NCI-H345 treated with DMSO at 0.1 percent for 48 hours (cell line): ENCODE measurements at regions not wholly inside any gene's neighbourhood (a gene's known extent, or its start where the extent isn't known, plus 50 kb on each side); places are given as distances from the start of the nearest gene placed in this dataset.

Experiments
- DNase-seq: peaks from one replicate; lab custom pipeline; 2025; ENCODE audit not compliant: unreplicated experiment; lab: John Stamatoyannopoulos, UW

DNA sequence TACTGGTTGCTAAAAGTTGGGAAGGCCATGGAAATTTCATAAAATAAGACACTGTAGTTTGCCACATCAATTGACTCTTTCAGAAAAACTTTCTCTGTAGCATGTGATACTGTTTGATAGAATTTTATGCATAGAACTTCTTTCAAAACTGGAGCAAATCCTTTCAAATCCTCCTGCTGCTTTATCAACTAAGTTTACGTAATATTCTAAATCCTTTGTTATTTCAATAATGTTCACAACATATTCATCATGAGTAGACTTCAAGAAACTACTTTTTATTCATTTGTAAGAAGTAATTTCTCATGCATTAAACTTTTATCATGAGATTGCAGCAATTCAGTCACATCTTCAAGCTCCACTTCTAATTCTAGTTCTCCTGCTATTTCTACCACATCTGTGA, 199.3 kb downstream of the PCDH18 start:
- no peak for DNase-seq

DNA sequence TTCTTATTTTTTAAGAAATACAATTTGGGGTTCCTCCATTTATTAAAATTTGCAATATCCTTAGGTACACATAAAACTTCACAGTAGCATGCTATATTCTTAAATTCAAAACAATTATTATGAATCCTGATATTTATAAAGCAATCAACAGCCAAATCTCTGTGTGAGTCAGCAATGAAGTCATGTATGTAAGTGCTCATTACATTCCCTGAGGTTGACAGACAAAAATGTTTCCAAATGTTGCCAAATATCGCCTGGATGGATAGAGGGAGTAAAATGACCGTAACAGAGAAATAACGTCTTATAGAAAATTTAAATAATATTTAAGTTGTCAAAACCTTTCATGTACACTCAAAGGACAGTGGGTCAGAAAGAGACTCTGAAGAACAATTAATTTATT, 220.0 kb downstream of the PCDH18 start:
- DNase-seq = no peak

DNA sequence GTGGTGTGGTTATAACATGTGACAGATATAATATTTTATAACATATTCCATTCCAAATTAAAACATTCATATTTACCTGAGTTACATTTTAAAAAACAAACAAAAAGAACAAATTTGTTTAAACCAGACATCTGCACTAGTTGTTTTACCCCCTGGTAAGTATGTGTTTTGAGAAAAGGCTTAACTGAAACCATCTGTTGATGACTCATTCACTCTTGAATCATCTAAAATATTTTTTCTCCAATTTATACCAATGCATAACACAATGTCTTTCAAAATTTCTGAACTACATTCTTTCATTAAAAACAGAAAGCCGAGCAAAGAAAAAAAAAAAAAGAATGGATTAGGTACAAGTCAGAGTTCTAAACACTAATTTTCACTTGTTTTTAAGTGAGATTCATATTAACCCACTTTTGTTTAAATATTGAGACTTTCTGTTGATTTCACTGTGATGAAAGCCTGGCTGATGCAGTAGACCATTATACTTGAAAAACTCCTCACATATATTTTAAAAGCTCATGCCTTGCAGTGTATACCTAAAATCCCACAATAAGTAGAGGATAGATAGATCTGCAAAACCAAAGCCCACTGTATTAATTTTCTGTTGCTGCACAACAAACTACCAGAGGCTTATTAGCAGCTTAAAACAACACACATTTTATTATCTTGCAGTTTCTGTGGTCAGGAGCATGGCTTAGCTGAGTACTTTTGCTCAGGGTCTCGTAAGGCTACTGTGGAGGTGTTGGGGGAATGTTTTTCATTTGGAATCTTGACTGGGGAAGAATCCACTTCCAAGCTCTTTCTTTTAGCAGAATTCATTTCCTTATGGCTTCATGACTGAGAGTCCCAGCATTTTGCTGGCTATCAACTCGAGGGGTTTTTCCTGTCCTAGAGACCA, 221.5 kb downstream of the PCDH18 start:
- no peak for DNase-seq

DNA sequence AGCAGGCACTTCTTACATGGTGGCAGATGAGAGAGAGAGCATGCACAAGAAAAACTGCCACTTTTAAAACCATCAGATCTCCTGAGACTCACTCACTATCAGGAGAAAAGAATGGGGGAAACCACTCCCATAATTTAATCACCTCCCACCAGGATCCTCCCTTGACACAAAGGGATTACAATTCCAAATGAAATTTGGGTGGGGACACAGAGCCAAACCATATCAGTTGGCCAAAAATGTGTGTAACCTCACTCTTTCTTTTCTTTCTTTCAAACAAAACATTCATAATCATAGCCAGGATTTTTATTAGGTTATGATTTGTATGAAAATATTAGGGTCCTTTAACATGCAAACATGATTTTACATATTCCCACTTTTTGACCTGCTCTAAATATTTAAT, 222.1 kb downstream of the PCDH18 start:
- DNase-seq = no peak

DNA sequence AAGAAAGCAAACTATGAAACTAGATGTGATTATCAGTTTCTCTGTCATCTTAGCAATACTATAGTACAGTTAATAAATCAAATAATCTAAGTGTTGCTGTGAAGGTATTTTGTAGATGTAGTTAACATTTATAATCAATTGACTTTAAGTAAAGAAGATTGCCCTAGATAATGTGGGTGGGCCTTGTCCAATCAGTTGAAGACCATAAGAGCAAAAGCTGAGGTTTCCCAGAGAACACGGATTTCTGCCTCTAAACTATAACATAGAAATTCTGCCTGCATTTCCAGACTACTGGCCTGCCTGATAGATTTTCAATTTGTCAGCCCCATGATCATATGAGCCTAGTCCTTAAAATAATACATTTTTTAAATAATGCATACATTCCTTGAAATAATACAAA, 222.9 kb downstream of the PCDH18 start:
- DNase-seq = no peak

DNA sequence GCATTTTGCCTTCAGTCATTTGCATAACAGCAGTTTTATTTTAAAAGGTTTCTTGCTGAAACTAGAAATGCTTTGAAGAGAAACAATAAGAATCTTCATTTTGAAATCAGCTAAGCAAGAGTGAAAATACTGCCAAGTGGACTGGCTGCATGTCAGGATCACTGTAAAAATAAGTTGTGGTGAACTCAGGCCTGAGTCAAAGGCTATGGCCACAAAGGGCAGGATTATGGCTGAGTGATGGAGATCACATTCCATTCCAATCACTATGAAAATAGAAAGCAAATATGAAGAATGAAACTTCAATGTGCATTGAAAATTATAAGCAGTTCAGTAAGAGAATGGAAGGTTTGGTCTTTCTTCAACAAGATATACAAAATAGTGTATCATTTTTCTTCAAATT, 224.5 kb downstream of the PCDH18 start:
- no peak for DNase-seq

DNA sequence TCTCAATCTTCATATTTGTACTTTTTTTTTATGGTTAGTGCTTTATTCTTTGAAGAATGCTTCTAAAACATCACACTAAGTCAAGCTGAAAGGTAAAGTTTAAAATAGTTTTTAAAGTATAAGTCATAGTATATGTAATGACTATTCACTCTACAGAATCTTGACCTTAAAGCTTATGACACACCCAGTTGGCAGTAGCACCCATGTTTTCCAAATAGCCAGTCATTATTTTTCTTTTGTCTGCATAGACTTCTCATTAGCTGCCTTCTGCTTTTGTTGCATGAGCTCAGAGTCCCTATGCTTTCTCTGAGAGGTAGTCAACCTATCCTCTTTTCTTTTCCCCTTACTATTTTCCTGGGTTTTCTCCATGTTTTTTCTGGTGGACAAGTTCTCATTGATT, 231.5 kb downstream of the PCDH18 start:
- no peak for DNase-seq

DNA sequence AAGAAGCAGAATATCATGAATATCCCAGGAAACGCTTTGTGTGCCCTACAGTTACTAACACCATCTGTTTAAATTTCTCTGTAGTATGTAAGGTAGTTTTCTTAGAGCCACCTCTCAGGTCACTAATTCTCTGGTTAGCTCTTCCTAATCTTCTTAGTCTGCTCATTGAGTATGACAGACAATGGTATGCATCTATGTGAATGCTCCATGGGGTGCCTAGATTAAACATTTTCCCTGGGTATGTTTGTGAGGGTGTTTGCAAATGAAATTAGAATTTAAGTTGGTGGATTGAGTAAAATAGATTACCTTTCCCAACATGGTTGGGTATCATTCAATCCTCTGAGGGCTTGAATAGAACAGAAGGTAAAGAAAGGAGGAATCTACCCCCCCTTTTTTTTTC, 233.0 kb downstream of the PCDH18 start:
- no peak for DNase-seq

DNA sequence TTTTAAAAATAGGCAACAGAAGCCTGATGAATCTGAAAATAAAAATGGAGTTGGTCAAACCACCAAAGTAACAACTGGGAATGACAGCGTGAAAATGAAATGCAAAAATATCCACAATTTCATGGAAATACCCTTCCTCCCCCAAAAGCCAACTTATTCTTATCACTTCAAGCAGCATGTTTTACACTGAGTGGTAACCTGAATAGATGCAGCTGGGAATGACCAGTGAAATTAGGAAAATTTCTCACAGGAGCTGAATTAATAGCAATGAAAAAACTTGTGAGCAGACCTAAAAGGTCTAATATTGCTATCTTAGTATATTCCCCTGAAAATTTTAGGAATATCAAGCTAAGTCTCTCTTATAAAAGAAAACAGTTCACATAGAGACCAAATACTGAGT, 239.0 kb downstream of the PCDH18 start:
- no peak for DNase-seq

DNA sequence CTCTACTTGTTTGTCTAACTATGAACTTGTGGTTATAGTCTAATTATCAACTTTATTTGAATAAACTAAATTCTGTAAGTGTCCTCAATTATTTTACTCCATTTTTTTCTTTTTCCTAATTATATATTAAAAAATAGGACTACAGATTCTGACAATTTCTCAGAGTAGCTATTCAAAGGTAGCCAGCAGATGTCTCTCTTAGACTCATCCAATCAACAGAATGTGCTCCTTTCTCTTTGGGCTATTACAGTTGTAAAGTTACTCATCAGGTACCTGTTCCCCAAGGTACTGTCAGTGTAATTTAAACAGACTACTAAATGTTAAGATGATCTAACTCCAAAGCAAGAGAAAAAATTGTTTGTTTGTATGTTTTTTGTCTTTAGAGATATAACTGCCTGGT, 248.6 kb downstream of the PCDH18 start:
- no peak for DNase-seq

DNA sequence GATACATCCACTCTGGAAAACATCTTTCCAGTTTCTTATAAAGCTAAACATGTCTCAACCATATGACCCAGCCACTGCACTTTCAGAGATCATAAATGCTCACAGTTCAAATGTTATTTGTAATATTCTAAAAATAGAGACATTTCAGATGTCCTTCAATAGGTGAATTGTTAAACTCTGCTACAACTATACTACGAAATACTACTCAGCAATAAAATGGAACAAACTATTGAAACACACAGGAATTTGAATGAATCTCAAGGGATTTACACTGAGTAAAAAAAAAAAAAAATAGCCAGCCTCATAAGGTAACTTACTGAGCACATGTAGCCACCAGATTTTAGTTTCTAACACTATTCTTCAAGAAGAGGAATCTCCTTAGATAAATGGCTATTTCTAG, 253.9 kb downstream of the PCDH18 start:
- DNase-seq = no peak

DNA sequence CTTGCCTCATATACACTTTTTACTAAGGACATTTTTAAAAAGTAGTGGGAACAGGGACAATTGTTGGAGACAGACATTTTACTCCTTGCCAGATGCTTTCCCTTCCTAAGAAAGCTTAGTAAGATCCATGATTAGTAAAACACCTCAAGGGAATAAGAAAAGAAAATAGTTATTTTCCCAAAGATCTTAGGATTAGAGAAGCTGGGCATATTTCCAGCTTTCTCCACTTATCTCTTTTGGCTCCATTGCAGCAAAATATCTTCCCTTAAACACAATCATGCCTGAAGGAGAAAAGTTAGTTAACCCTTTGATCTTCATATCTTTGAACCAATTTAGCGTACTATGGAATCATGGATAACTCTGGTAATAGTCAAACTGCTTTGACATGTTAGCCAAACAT, 257.9 kb downstream of the PCDH18 start:
- no peak for DNase-seq

DNA sequence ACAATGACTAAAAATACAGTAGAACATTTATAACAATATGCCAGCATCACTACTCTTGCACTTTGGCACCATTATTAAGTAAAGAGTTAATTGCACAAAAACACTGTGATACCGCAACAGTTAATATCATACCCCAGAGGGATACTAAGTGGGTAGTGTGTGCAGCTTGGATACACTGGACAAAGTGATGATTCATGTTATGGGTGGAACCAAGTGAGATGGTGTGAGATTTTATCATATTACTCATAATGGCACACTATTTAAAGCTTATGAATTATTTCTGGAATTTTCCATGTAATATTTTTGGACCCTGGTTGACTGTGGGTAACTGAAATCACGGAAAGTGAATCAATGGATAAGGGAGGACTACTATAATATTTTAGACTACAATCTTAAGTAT, 265.3 kb downstream of the PCDH18 start:
- DNase-seq = no peak

DNA sequence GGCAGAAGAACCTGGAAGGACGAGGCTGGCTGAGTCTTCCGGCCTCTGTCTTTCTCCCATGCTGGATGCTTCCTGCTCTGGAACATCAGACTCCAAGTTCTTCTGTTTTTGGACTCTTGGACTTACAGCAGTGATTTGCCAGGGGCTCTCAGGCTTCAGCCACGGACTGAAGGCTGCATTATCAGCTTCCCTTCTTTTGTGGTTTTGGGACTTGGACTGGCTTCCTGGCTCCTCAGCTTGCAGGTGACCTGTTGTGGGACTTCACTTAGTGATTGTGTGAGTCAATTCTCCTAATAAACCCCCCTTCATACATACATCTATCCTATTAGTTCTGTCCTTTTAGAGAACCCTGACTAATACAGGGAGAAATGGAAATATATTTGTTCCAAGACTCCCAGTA, 265.8 kb downstream of the PCDH18 start:
- DNase-seq = no peak

DNA sequence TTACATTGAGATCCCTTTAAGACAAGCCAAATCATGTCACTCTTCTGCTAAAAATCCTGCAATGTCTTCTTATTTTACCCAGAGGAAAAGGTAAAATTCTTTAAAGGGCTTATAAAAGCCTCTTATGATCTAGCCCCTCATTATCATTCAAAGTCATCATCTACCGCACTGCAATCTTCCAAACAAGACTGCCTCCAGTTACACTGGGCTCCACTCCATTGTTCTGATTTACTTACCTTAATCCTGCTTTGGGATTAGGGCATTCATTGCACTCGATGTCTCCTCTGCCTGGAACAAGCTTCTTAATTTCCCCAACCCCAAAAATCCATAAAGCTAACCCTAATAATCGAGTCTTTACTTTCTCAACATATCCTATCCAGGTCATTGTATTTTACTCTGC, 269.1 kb downstream of the PCDH18 start:
- DNase-seq = no peak

DNA sequence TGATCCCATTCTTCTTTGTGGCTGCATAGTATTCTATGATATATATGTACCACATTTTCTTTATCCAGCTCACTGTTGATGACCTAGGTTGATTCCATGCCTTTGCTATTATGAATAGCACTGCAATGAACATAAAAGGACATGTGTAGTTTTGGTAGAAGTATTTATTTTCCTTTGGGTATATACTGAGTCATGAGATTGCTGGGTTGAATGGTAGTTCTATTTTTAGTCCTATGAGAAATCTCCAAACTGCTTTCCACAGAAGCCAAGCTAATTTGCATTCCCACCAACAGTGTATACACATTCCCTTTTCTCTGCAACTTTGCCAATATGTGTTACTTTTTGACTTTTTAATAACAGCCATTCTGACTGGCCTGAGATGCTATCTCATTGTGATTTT, 278.3 kb downstream of the PCDH18 start:
- DNase-seq = no peak

DNA sequence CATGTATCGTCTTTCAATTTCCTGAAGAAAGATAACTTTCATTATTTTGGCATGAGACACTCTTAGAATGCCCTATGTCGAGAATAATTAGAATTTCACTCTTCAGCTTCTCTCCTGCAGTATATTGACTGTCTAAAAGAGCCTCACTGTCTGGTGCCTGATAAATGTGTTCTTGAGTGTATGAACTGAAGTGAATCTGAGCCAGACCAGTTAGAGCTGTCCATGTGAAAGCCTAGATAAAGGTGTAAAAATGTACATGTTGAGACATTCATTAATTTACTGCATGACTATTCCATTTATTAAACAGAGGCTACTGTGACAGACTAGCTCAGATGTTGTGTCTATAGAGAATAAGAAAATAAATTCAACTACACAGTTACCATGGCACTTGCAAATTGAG, 283.2 kb downstream of the PCDH18 start:
- DNase-seq = no peak

DNA sequence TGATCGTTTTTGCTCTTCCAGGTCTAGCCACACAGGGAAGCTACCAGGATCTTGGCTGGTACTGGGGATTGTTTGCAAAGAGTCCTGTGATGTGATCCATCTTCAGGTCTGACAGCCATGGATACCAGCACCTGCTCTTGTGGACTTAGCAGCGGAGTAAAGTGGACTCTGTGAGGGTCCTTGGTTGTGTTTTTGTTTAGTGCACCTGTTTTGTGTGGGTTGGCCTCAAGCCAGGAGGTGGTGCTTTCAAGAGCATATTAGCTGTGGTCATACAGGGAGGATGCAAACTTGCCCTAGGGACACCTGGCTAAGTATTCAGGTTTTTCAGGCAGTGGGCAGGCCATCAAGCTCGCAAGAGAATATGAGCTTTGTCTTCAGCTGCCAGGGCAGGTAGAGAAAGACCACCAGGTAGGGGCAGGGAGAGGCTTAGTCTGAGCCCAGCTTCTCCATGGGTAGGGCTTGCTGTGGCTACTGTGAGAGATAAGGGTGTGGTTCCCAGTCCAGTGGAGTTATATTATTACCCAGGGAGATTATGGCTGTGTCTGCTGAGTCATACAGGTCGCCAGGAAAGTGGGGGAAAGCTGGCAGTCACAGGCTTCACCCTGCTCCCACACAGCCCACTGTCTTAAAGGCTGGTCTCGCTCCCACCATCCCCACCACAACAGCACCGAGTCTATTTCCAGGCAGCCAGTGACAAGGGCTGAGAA, 293.7 kb downstream of the PCDH18 start:
- peak; percentile 58 for DNase-seq

DNA sequence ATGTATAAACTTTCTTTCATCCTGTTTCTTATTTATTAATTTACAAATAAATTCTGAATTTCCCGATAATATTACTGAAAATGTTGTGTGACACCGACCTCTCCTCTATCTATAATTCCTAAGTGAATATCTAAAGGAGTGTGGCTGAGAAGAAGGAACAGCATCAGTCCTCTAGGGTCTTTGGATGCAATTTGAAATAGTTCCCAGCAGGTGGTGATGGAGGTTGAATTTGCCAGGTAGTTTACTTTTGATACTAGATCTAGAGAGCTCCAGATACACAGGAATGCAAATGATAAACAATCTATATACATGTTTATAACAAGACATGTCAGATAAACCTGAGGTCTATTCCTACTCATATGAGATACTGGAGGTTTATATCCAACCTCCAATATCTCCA, 305.4 kb downstream of the PCDH18 start:
- DNase-seq = no peak

DNA sequence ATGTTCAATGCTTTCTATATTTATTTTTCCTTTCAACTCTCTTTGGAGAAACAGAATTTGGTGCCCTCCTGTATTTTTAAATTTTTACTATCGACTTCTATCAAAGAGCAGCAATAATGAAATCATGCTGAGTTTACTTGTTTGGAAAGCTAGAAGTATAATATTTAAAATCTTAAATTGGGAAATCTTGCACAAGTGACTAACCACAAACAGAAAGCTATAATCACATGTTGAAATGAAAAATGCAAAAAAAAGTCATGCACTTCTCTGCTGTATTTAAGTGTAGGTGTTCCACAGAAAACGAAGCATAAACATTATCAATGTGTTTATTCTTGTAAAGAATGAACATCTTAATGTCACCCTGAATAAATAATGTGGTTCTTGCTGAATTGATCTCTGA, 306.1 kb downstream of the PCDH18 start:
- no peak for DNase-seq

DNA sequence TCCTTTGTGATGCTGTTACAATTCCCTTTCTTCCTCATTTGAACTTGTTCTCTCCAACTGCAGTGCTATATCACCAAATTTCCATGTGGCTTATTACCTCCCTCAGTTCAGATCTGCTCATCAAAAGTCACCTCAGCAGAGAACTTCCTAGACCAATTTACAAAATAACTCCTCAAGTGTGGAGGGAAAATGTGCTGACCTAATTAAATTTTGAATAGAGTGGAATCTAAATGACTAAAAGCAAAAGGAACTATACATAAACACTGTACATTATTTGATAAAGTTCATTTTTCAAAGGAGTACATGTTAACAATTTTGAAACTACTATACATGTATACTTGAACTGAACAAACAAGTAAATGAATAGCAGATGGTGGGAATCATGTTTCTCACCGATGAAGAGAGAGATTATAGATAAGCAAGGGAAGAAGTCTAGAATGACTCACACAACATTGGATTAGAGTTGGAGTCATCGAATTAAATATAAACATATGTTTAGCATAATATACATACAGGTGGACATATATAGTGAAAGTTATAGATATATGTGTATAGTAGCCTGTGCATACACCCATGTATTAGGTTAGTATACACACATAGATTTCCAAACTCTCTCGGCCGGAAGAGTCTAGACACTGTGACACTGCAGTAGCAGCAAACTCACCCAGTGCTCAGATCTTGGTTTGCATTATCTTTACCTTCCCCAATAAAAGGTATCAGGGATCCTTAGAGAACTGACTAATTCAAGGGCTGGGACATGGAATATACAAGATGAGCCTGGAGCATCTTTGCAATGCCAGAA, 318.7 kb downstream of the PCDH18 start:
- DNase-seq = no peak

DNA sequence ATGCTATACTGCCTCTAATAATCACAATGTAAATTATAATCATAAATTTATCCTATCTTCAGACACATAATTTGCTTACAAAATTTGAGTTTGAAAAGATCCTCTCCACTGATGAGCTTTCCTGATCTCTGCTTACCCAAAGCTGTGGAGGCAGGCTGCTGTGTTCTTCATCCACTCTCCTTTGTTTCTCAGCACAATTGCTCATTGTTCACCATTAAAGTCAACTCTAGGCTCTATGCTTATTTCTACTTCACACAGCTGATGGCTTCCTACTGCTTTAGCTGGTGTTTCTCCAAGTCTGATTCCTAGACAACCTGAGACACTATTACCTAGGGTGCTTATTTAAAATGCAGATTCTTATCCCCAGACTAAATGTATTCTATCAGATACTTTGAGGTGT, 319.7 kb downstream of the PCDH18 start:
- DNase-seq = no peak
